ENCODE measurements at regions not wholly inside any gene's neighbourhood (a gene's known extent, or its start where the extent isn't known, plus 50 kb on each side); places are given as distances from the start of the nearest gene placed in this dataset.

DNA sequence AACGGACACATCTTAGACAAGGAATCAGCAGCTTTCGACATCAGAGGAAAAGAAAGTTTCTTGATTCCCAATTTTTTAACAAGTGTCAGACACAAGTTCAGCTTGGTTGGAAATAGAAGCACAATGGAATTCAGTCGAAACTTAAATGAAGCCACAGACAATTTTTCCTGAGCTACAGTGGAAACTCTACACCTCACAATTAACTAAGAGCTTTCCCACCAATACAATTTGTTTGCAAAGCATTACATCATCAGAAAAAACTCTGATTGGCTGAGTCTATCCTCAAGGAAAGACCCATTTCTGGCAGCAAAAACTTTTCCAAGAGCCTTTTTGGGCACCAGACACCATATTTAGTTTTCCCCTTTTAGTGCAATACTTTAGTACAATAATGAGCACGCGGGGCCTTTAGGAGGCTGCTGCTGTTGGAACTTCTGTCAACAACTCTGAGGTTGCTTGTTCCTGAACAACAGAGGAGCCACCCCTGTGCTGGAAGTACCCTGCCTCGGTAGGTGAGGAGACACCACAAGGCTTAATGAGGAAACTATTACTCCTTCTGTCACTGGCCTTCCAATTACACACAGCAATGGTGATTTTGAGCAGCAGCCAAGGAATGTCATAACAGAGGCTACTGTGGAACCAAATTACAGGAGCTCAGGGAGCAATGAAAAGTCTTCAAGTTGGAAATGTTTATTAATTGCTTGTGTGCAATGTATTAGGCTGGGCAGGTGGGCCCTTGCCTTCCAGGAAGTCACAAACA, 61.9 kb upstream of the BARX2 start:
- TF ChIP-seq EZH2 (IDR thresholded peaks at IDR 0.05; ENCODE audit: low read length): no peak
- TF ChIP-seq, protein P1, sequence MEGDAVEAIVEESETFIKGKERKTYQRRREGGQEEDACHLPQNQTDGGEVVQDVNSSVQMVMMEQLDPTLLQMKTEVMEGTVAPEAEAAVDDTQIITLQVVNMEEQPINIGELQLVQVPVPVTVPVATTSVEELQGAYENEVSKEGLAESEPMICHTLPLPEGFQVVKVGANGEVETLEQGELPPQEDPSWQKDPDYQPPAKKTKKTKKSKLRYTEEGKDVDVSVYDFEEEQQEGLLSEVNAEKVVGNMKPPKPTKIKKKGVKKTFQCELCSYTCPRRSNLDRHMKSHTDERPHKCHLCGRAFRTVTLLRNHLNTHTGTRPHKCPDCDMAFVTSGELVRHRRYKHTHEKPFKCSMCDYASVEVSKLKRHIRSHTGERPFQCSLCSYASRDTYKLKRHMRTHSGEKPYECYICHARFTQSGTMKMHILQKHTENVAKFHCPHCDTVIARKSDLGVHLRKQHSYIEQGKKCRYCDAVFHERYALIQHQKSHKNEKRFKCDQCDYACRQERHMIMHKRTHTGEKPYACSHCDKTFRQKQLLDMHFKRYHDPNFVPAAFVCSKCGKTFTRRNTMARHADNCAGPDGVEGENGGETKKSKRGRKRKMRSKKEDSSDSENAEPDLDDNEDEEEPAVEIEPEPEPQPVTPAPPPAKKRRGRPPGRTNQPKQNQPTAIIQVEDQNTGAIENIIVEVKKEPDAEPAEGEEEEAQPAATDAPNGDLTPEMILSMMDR (optimal IDR thresholded peaks at IDR 0.05 in 1 of 3, IDR thresholded peaks at IDR 0.05 in 1 of 3, conservative IDR thresholded peaks at IDR 0.05 in 1 of 3; ENCODE audit: extremely low read depth in 1 of 3, insufficient read depth in 2 of 3, low read length in 3 of 3): no peak
